CD4-positive, alpha-beta T cell treated with Interleukin-4 for 4 hours (primary cell): ENCODE measurements at regions not wholly inside any gene's neighbourhood (a gene's known extent, or its start where the extent isn't known, plus 50 kb on each side); places are given as distances from the start of the nearest gene placed in this dataset.

Source experiments
- DNase-seq: peaks from one replicate; pipeline ENCODE4 v3.0.0-alpha.2; 2020

DNA sequence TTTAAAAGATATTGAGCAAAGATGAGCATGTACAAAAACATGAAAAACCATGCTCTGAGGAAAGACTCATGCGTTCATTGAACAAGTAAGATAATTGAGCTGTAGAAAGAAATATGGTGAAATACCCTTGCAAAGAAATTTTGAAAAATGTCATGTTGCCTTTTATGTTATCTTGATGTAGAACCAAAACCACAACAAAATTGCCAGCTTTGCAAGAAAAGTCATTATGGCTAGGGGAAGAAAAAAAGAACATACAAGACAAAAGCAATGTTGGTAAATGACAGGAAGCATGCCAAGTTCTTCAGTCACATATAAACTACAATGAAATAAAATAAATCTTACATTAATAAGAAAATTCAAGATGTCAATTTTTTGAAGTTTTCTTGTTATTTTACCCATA is 368.0 kb downstream of the IRX1 start:
- DNase-seq, result no peak

DNA sequence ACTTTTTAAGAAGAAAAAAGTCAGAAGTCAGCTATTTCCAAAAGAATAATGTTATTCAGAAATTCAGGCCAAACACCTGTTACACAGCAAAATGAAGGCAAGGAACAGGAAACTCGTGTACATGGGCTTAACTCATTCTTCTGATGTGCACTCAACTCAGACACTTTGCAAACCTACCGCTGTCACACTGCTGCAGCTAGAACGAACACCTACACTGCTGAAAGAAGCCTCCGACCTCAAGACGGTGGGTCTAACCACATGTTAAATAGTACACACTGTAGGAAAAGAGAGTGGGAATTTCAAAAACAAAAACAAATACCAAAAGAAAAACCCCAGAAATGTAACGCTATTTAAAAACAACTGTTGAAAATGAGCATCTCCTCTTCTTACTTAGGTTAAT is 384.5 kb downstream of the IRX1 start:
- DNase-seq, result no peak

DNA sequence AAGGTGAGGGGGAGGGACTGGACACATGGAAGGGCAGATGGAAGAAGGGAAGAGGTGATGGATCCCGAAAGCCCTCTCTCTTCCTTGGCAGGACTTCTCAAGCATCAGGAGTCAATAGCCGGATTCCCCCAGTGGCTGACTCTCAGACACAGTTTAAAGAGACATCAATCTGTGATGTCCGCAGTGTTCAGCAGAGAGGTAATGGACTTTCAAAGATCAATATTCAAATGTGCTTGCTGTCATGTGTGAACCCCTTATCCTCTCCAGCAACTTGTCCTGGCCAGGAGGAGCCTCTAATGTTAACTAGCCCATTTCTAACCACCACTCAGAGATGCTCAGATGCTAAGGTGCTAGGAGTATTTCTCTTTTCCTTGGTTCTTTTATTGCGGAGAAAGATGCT is 392.2 kb downstream of the IRX1 start:
- no peak for DNase-seq

DNA sequence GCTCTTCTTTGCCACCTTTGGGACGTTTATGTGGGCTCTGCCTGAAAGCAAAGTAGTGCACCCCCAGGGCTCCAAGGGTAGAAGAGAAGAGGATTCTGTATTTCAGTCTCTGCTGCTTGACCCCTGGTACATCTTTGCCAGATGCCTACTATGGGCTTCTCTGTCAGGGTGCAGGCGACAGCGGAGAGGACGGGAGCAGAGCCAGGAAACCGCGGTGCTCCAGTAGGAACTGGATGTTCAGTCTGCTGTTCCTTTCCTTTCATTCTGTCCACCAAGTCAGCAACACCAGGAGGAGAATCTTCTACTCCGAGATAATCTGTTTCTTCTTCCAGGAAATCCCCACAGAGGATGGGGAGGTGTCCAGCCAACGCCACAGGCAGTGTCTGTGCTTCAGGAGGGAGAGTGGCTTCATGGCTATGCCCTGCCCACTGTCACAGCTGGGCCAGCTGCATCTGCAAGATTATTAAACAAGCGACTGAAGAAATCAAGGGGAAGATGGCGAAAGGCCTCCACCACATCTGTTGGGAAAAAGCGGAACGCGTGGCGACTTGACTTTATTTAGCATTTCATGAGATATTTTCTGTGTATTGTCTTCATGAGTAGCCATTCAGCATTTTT is 398.3 kb downstream of the IRX1 start:
- DNase-seq, result no peak

DNA sequence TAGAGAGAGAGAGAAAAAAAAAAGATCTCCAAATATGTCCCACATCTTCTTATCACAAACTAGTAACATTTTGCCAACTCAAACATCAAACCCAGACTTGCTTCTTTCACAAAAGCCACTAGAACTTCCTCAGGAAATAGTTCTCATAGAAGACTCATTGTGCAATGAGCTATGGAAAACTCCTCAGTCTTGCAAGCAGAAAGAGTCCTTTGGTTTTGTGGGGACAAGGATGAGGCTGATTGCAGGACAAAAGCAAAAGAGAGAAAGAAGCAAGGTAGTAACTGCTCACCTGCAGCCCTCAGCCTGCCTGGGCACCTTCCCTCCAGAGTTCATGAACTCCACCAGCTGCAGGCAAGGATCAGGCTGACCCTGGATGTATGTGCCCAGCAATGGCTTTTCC is 399.0 kb downstream of the IRX1 start:
- DNase-seq, result no peak

DNA sequence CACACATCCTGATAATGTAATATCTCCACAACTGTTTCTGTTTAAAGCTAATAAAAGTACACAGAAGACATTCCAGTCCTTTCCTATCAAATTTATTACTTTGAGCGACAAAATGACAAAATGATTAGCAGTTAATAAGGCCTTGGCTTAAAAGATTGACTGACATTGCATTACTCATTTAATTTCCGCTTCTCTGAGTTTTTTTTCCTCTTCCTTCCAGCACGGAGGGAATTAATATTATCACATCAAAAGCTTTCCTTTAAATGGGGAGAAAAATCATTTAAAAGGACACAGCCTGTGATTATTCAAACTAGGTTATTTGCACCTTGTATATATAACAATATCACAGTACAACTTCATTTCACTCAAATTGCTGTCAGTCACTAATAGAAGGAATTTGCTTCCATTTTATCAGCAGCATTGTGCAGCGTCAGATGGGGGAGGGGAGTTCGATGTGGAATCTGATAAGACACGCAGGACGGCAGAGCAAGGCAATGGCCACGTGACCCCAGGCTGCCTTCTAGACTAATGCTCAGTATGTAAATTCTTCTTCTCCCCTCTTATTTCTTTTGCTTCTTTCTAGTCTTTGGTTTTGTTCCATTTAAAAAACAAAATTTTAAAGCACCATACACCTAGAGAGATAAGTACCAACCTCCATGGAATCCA is 400.5 kb downstream of the IRX1 start:
- no peak for DNase-seq

DNA sequence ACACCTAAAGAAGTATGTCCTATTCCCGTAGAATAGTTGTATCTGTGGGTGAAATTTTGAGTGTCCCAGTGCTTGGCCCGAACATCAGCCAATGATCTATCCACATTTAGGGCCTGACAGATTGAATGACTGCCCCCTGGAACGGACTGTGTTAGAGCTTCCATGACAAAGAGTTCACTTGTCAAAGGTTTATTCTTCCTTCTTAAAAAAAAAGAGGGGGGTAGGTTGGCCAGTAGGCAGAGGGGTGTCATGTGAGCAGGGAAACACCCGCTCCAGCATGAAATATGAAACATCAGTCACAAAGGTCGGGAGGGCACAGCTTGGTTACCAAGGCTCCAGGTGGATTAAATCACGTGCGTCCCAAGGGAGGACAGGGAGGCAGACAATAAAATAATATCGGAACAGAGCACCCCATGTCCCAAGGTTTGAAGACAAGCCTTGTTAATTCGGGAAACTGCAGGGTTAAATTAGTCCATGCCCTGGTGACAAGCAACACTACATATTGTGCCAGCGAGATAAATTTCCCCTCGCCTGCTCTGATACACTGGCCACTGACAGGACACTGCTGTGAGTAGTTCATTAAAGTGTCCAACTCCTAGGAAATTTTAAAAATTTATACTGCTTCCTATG is 401.2 kb downstream of the IRX1 start:
- no peak for DNase-seq

DNA sequence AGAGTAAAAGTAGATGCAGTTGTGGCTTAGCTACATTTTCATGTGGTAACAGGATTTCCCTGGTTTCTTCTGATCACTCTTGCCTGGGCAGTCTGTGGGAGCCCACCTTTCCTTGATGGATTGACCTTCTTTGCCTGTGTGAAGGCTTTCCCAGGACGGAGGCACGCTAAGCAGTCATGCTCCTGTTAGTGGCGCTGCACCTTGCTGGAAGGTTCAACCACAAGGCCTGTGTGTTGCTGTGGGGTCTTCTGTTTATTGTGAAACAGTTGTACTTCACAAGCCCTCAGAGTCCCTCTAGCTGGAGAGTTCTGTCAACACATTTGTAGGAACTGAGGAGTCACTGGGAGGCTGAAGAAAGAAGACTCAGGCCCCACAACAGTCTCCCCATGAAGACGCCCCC is 402.0 kb downstream of the IRX1 start:
- DNase-seq, result no peak

DNA sequence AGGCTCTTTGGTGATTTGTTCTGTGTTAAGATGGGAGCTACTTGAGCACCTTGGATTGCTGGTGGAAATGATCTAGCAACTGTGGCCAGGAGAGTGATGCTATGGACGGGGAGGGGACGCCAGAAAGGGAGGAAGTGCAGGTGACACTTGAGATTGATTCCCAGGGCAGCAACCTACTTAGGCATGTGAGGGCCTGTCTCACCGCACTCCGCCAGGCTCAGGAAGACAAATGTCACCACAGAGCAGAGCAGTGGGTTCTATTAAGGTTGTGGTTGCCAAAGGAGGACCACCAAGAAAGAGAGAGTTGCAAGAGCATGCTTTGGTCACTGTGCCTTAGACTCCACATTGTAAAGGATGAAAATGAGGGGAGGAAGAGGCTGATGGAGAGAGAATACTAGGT is 404.3 kb downstream of the IRX1 start:
- no peak for DNase-seq

DNA sequence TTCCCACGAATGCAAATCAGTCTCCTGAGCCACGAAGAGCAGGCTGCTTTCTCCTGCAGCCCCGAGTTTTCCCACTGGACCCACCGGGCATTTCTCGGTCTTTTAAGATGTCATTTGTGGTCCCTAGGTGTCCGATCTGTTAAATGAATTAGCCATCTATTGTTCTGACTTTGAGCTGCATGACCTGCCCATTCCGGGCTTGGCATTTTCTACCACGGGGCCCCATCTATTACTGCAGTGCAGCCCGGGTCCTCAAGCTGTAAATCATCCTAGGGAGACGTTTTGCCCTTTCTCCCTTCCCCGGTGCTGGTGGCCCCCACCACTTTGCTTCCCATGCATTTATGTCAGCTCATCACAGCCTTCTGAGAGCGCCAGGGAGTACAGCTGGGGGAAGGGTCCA is 405.4 kb downstream of the IRX1 start:
- no peak for DNase-seq

DNA sequence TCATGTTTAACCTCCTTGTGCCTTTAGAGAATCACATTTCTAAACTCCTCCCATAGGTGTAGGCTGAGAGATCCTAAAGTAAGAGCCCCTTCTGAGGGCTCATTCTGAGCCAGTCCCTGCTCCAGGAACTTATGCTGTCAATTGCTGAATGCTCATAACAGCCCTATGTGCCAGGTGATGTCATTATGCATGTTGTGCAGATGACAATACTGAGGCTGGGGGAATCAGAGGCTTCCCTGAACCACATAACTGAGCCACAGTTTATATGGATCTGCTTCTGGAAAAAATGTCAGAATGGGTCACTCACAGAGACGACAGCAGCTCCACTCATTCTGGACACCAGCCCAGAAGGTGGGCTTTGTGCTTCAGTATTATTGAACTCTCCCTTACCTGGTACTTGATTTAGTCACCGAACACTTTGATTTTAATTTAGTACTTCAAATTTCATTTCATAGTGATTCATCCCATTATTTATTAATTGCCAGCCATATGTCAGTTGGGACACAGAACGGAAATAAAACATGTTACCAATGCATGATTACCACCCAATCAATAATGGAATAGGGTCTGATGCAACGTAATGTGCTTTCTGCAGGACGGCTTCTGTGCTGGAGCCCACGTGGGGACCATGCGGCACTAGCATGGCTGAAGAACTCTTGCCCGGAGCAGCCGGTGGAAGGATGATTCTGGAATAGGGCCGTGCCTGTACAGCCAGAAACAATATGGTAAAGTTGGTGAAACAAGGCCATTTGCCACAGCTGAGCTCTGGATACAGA is 406.3 kb downstream of the IRX1 start:
- DNase-seq, result no peak

DNA sequence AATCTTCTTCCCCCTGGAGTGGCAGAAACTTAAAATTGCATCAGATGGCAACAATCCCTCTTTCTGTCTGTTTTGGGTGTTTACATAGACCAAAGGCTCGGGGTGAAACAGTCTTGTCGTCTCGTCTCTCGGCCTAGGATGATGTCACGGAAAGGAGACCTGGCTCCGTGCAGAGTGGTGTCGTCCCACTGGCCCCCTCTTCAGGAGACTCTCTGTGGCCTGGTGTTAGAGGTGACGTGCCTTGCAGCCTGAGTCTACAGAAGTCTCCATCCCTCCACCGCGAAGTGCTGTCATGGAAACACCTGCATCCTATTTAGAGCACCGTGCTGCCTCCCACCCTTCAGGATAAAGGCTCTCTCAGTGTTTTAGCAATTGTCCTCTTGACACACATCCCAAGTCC is 409.7 kb downstream of the IRX1 start:
- no peak for DNase-seq

DNA sequence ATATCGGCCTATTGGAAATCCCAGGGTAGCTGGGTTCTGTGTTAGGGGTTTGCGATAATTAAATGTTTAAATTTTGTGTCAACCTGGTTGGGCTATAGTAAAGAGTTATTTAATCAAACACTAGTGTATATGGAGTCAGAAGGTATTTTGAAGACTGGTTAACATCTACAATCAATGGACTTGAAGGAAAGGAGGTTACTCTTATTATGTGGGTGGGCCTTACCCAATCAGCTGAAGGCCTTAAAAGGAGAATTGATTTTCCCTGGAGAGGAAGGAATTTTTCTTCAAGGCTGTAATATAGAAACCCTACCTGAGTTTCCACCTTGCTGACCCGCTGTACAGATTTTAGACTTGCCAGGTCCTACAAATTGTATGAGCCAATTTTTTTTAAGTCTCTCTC is 411.4 kb downstream of the IRX1 start:
- no peak for DNase-seq

DNA sequence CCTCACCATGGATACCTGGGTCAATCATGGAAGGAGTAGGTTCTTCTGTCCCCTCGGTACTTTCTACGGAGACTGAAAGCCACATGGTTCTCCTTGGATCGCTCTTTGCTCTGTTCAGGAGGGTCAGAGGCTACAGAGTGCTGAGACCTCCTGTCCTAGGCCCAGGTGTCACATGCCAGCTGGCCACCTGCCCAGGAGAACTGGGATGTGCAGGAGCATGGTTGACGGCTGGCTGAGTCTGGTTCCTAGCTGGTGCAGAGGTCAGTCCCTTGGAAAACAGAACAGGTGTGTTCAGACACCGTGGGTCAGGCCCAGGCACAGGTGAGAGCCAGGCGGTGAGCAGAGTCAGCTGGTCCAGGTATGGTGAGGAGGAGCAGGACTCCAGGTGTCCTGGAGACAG is 416.3 kb downstream of the IRX1 start:
- DNase-seq, result no peak

DNA sequence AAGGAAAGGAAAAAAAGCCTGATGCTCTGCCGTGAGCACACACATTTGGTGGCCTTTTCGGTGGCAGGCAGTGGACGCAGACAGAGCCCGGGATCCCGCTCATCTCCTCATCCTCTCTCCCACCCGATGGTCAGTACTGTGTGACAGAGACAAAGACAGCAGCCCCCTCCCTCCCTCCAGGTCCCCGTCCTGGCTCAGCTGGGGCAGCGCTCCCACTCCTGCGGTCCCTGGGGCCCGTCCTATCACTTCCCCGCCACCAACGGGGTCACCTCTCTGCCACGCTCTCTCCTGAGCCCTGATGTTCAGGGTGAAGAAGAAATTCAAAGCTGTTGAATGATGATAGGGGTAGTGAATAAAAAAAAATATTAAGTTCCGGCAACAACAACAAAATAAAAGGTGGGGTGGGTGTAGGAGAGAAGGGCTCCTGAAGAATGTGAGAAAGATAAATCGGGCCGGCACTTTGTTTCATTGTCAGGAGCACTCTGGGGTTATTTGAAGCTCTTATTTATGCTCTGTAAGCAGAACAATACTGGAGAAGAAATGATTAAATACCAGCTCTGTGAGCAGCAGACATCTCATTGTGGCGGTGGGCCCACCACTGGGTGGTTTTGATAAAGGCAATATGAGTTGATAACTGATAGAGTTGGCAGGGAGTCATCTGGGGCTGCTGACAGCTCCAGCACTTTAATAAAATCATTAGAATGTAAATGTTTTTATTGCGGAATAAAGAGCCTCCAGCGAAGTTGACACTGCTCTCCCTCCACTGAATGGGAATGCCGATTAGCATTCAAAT is 417.7 kb downstream of the IRX1 start:
- no peak for DNase-seq

DNA sequence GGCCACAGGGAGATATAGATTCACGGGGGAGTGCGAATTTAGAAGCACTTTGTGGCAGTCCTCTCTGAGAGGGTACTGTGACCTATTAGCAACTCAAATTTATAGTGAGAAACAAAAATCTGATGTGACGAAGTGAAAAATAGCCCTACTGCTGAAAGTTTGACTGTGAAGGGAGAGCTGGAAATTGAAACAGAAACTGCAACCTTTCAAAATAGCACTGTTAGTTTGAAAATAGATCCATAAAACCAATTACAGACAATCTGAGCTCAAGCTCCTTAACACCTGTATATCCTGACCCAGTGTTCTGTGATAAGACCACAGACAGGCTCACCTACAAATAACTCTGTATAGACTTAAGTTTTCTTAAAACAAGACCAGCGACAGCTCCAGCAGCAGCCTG is 420.1 kb downstream of the IRX1 start:
- no peak for DNase-seq

DNA sequence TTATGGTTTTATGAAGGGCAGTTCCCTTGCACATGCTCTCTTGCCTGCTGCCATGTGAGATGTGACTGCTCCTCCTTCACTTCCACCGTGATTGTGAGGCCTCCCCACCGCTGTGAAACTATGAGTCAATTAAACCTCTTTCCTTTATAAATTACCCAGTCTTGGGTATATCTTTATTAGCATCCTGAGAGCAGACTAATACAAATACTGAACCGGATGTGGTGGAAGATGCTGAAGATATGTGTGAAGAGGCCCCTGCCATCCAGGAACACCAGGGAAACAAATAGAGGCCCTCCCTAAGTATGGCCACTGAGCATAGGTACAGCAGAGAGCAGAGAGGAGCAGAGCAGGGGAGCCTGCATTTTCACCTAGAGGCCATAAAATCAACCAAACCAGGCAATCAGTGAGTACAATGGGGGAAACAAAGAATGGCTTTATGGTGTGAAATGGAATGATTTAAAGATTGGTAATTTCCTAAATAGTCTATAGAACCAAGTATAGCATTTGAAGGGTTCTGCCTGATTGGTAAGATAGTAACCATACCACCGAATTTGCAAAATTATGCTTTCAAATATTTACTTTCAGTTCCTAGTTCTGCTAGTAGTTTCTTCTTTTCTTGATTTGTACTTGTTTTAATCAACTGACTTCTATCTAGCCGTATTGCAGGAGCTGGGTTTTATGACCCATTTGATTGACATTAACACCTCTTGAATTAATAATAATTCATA is 421.6 kb downstream of the IRX1 start:
- DNase-seq, result no peak

DNA sequence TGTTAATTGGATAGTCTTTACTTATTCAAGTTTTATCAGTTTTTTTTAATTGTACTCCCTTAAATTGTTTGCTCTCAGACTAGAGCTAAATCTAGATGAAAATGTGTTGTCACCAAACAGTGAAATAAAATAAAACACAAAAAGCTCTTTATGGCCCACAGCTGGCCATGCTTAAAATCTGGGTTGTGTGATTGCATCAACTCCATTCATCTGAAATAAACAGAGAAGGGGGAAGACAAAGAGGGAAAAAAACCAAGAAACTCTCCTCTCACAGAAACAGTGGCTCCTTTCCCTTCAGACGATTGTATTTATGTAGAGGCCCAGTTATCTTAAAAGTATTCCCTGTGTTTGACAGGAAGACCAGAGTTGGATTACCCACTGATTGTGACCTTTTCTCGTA is 422.4 kb downstream of the IRX1 start:
- DNase-seq, result no peak

DNA sequence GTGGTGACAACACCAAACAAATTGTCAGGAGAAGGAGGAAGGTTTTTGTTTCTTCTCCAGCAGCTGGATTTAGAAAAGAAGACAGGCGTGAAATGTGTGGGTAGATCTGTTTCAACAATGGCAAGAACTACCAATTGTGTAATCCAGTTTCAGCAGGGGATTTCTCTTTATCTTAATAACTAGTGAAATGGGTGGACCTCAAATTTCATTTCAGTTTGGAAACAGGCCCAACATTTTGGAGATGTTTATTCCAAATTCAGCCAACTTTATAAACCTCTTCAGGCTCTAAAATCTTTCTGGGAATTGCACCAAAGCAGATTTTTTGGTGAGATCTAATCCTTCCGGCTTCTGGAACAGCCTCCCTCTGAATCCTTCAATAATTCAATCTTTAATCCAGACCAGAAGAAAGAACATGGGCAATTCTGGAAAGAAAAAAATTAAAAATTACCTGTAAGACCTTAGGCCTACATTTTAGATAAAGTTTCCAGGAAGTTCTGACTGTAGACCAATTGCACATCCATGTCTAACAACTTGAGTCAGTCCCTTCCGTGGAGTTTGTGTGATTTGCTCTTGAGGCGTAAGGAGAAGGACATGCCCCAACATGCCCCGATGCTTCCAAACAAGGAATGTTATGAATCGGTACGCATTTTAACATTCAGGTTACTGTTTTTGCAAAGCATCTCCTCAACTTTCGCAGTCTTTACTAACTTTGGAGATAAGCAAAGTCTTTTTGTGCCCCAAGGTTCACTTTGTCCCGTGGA is 423.6 kb downstream of the IRX1 start:
- no peak for DNase-seq

DNA sequence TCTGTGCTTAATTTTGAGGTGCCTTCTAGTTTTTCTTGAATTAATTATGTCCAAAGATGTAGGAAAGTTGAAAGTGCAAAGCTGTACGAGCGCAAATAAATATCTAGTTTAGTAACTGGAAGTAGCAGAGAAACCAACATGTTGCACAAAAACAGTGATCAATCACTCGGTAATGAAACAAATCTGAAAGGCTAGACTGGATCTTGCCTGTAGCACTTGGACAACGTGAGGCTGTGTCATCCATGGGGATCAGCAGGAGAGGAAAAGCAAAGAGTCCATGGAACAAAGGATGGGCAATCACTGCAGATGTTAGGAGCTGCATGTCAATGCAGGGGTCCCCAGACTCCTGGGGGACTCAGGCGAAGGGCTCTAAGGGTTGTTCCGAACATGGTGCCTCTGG is 424.2 kb downstream of the IRX1 start:
- no peak for DNase-seq

DNA sequence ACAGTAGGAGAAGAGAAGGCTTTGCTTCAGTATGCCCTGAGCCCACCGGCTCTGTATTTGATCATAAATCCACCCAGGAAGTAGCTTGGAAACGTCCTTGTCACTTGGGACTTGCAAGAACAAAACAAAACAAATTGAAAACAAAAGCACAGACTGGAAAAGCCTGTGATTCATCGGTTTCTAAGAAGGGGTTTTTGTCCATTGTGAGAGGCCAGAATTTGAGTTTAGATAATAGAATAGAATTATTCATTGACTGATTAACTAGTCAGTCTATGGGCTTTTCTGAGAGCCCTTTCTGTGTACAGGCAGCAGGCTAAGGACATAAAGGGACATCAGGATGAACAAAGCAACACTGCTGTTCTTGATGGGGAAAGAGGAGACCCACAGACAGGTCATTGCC is 424.8 kb downstream of the IRX1 start:
- no peak for DNase-seq
